ENCODE measurements at regions not wholly inside any gene's neighbourhood (a gene's known extent, or its start where the extent isn't known, plus 50 kb on each side); places are given as distances from the start of the nearest gene placed in this dataset.

- Histone ChIP-seq H3K27ac (no peak overlapping the region), H3K9me3 (no peaks in the 10 kb centered on the region), H3K4me3 (no peak overlapping the region), H3K4me1 (peaks cover 7% of the 10 kb centered on the region), H3K36me3 (no peaks in the 10 kb centered on the region), H3K27me3 (ENCODE audit: low read depth) (no peaks in the 10 kb centered on the region)
- ATAC-seq = no peak
- TF ChIP-seq CTCF (IDR thresholded peaks at IDR 0.05) = no peak
- intact Hi-C loops (cut with DNase I) = no loop called here
- no peak for DNase-seq
These were observed 74.6 kb upstream of the KIF5B start for GRCh38 chr10:32130788-32131187.

- Histone ChIP-seq H3K4me1 (no peaks in the 10 kb centered on the region), H3K4me3 (no peak overlapping the region), H3K9me3 (no peaks in the 10 kb centered on the region), H3K36me3 (no peaks in the 10 kb centered on the region), H3K27ac (no peak overlapping the region), H3K27me3 (ENCODE audit: low read depth) (no peaks in the 10 kb centered on the region)
- DNase-seq (no peak), ATAC-seq (no peak)
- TF ChIP-seq CTCF (IDR thresholded peaks at IDR 0.05) = no peak
- intact Hi-C loops (cut with DNase I) = no loop called here
These were observed 68.8 kb upstream of the KIF5B start for GRCh38 chr10:32125023-32125422.

GRCh38 chr10:32123021-32123420 lies 66.8 kb upstream of the KIF5B start:
- TF ChIP-seq CTCF (IDR thresholded peaks at IDR 0.05) = no peak
- DNase-seq (no peak), ATAC-seq (no peak)
- intact Hi-C loops (cut with DNase I) = no loop called here
- H3K4me1 ChIP-seq = no peaks in the 10 kb centered on the region
- no peaks in the 10 kb centered on the region for H3K36me3 ChIP-seq
- no peak overlapping the region for H3K4me3 ChIP-seq
- H3K27ac ChIP-seq = no peak overlapping the region
- no peaks in the 10 kb centered on the region for H3K9me3 ChIP-seq
- no peaks in the 10 kb centered on the region for H3K27me3 ChIP-seq (ENCODE audit: low read depth)

GRCh38 chr10:32121648-32122047 lies 65.4 kb upstream of the KIF5B start:
- intact Hi-C loops (cut with DNase I) = no loop called here
- H3K4me3 ChIP-seq = no peak overlapping the region
- H3K9me3 ChIP-seq = no peaks in the 10 kb centered on the region
- no peak for TF ChIP-seq CTCF (IDR thresholded peaks at IDR 0.05)
- no peak for DNase-seq
- H3K27ac ChIP-seq = no peak overlapping the region
- no peaks in the 10 kb centered on the region for H3K27me3 ChIP-seq (ENCODE audit: low read depth)
- no peak for ATAC-seq
- no peaks in the 10 kb centered on the region for H3K36me3 ChIP-seq
- H3K4me1 ChIP-seq = no peaks in the 10 kb centered on the region

- Histone ChIP-seq H3K27me3 (ENCODE audit: low read depth) (no peaks in the 10 kb centered on the region), H3K36me3 (no peaks in the 10 kb centered on the region), H3K4me3 (no peak overlapping the region), H3K4me1 (no peaks in the 10 kb centered on the region), H3K27ac (no peak overlapping the region), H3K9me3 (no peaks in the 10 kb centered on the region)
- no peak for TF ChIP-seq CTCF (IDR thresholded peaks at IDR 0.05)
- DNase-seq (no peak), ATAC-seq (no peak)
- intact Hi-C loops (cut with DNase I) = no loop called here
These were observed 63.9 kb upstream of the KIF5B start for GRCh38 chr10:32120147-32120546.

- ATAC-seq (no peak), DNase-seq (no peak)
- Histone ChIP-seq H3K27ac (no peak overlapping the region), H3K36me3 (no peaks in the 10 kb centered on the region), H3K9me3 (no peaks in the 10 kb centered on the region), H3K4me3 (no peak overlapping the region), H3K4me1 (peaks cover 3% of the 10 kb centered on the region), H3K27me3 (ENCODE audit: low read depth) (no peaks in the 10 kb centered on the region)
- intact Hi-C loops (cut with DNase I) = no loop called here
- TF ChIP-seq CTCF (IDR thresholded peaks at IDR 0.05) = no peak
These were observed 58.3 kb upstream of the KIF5B start for GRCh38 chr10:32114508-32114907.
